GM18505 (cell line): ENCODE measurements at regions not wholly inside any gene's neighbourhood (a gene's known extent, or its start where the extent isn't known, plus 50 kb on each side); places are given as distances from the start of the nearest gene placed in this dataset.

Source experiments
- ATAC-seq: cut with Tn5 transposase; IDR thresholded peaks from one replicate; pipeline ENCODE4 v1.9.1; 2021; ENCODE audit not compliant: unreplicated experiment
- POLR2A ChIP-seq: IDR thresholded peaks from 4 replicates; pipeline ENCODE4 v1.6.1; 2011; ENCODE audit warnings: borderline replicate concordance; ENCODE audit not compliant: insufficient read depth, insufficient read length; ENCODE audit errors: extremely low read depth

GRCh38 chr10:25697412-25697811 lies 236.6 kb upstream of the MYO3A start:
- no peak for ATAC-seq
- TF ChIP-seq POLR2A, result no peak

- no peak for TF ChIP-seq POLR2A
Measured at GRCh38 chr10:25698638-25699037, 235.4 kb upstream of the MYO3A start.

GRCh38 chr10:25699631-25700030 lies 234.4 kb upstream of the MYO3A start:
- no peak for ATAC-seq
- no peak for TF ChIP-seq POLR2A

More at GRCh38 chr10:25698638-25699037, 235.4 kb upstream of the MYO3A start:
- no peak for ATAC-seq

GRCh38 chr10:25701652-25702051 lies 232.4 kb upstream of the MYO3A start:
- no peak for TF ChIP-seq POLR2A
- no peak for ATAC-seq

GRCh38 chr10:25704622-25705021 lies 229.4 kb upstream of the MYO3A start:
- no peak for ATAC-seq
- no peak for TF ChIP-seq POLR2A

GRCh38 chr10:25707572-25707971 lies 226.5 kb upstream of the MYO3A start:
- ATAC-seq, result no peak
- TF ChIP-seq POLR2A, result no peak

GRCh38 chr10:25707976-25708671 lies 225.9 kb upstream of the MYO3A start:
- no peak for ATAC-seq
- no peak for TF ChIP-seq POLR2A

- no peak for ATAC-seq
Measured at GRCh38 chr10:25713894-25714240, 220.2 kb upstream of the MYO3A start.

GRCh38 chr10:25724241-25724640 lies 209.8 kb upstream of the MYO3A start:
- no peak for ATAC-seq
- TF ChIP-seq POLR2A, result no peak

More at GRCh38 chr10:25713894-25714240, 220.2 kb upstream of the MYO3A start:
- no peak for TF ChIP-seq POLR2A

- ATAC-seq, result peak; percentile 71
- no peak for TF ChIP-seq POLR2A
Measured at GRCh38 chr10:25725917-25726716, 207.9 kb upstream of the MYO3A start.

GRCh38 chr10:25738776-25739175 lies 195.3 kb upstream of the MYO3A start:
- ATAC-seq, result no peak
- no peak for TF ChIP-seq POLR2A

GRCh38 chr10:25743832-25744231 lies 190.2 kb upstream of the MYO3A start:
- no peak for TF ChIP-seq POLR2A
- no peak for ATAC-seq

GRCh38 chr10:25744574-25744973 lies 189.5 kb upstream of the MYO3A start:
- TF ChIP-seq POLR2A, result no peak
- ATAC-seq, result no peak

GRCh38 chr10:25745976-25746375 lies 188.1 kb upstream of the MYO3A start:
- no peak for TF ChIP-seq POLR2A
- no peak for ATAC-seq
